SKM-1 (cell line): ENCODE measurements at regions not wholly inside any gene's neighbourhood (a gene's known extent, or its start where the extent isn't known, plus 50 kb on each side); places are given as distances from the start of the nearest gene placed in this dataset.

Source experiments
- DNase-seq: peaks from one replicate; lab custom pipeline; 2025; ENCODE audit not compliant: unreplicated experiment; lab: John Stamatoyannopoulos, UW

- no peak for DNase-seq
Measured at GRCh38 chr6:14934844-14935243, 311.0 kb upstream of the JARID2 start.

DNA sequence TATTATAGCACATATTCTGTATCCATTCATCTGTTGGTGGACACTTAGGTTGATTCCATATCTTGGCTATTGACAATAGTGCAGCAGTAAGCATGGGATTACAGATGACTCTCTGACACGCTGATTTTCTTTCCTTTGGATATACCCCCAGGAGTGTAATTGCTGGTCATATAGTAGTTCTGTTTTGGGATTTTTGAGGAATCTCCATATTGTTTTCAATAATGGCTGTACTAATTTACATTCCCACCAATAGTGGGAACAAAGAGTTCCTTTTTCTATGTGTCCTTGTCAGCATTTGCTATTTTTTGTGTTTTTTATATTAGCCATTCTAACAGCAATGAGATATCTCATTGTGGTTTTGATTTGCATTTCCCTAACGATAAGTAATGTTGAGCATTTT is 309.0 kb upstream of the JARID2 start:
- DNase-seq: no peak

DNA sequence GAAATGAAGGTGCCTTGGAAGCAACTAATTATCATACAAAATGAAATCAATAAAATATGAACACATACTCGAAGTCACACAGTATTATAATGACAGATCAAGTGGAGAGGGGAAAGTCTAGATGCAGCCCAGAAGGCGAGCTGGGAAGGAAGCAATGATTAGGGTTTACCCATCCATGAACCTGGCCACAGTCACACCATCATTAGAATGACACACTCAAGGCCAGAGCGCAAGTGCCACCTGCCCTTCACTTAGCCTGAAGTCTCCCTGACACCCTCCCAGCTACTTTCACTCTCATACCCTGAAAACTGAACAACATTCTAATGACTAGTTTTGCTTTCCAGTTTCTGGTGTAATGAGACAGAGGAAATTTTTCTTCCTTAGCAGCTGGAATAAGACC is 302.8 kb upstream of the JARID2 start:
- no peak for DNase-seq

GRCh38 chr6:14944593-14944992 is 301.3 kb upstream of the JARID2 start:
- no peak for DNase-seq

GRCh38 chr6:14945461-14946185 is 300.2 kb upstream of the JARID2 start:
- DNase-seq: no peak

- no peak for DNase-seq
Measured at GRCh38 chr6:14946753-14947152, 299.1 kb upstream of the JARID2 start.

GRCh38 chr6:14948586-14949245 is 297.2 kb upstream of the JARID2 start:
- DNase-seq: no peak

- no peak for DNase-seq
Measured at GRCh38 chr6:14950103-14950969, 295.5 kb upstream of the JARID2 start.

GRCh38 chr6:14950970-14951276 is 294.9 kb upstream of the JARID2 start:
- DNase-seq: no peak

DNA sequence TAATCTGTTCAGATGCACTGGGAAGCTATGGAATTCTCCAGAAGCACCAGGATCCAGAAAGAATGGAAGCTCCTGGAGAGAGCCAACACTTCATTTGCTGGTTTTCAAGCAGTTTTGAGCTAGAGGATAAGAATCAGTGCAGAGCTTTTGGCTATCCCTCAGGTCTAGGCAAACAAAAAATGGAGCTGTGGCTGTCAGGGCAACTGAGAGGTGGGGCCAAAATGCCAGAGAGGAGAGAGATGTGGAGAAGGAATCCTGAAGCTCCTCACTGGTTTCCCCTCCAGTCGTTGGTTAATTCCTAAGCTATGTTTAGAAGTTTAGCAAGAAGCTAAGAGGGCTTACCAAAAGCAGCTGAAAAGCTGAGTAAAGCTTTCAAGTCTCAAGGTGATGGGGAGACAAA is 294.2 kb upstream of the JARID2 start:
- DNase-seq: no peak

DNA sequence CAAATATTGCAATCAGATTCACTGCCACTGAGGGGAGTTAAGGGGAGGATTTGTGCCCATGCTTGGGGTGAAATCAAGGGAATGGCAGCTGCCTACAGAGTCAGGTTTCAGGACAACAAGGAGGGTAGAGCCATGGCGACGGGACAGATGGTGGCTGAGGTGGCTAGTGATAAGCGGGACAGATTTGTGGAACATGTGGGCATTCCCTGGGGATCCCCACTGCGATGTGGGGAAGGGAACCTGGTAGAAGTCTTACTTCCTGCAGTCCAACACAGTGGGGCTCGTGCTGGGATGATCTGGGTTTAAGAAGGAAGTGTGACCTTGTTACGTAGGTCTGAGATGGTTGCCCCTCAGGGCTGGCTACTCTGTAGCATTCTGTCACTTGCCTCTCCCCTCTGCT is 292.0 kb upstream of the JARID2 start:
- no peak for DNase-seq

DNA sequence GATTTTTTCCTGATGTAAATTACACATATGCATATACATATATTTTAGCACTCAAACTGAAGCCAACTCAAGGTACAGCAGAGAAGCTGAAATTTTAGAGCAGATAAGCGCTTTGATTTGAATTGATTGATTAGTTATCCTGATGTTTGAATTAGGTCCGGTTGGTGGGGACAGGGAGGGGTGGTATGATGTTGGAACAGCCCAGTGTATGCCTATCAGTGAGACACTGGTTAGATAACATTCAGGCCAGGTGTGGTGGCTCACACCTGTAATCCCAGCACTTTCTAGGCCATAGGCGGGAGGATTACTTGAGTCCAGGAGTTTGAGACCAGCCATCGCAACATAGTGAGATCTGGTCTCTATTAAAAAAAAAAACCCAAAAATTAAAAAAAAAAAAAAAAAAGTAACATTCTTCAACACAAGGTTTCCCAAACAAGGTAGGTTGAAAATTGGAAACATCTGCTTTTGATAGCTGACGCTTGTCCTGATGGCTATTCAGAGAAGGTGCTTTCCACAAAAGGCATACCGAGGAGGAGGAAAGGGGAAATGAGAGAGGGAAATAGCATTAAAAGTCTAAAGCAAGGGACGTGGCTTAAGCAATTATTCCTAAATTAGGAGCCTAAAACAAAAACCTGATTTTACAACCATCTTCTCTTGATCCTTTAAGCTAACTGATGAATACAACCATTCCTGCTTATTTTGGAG is 288.4 kb upstream of the JARID2 start:
- DNase-seq: no peak

- DNase-seq: no peak
Measured at GRCh38 chr6:14959324-14959885, 286.5 kb upstream of the JARID2 start.

DNA sequence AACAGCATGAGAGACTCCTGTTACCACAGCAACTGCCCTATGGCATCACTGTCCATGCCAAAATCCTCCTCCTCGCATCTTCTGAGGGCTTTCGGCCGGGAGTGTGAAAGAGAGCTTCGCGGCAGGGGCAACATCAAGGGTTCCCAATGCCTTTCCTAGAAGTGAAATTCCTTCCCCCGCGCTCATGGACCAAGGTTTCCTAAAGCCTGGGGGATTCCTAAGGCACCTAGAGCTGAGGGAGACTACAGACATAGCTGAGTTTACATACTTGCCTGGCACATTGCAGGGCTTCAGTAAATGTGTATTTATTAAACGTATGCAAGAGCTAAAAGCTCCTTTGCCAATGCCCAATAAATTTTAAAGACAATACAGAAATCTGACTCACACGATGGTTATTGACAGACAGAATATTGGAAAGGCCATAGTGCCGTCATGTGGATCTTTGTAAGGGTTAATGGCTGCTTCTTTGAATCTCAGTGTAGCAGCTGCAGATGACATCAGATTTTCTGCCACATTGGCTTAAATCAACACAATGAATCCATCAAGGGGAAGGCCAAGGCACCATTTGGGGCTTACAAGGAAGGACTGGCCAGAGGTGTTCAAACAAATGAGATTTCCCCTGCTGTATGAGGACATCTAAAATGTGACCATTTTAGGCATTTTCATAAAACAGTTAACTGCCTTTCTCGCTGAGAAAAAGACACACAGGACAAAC is 281.2 kb upstream of the JARID2 start:
- no peak for DNase-seq

GRCh38 chr6:14965424-14966075 is 280.3 kb upstream of the JARID2 start:
- no peak for DNase-seq

DNA sequence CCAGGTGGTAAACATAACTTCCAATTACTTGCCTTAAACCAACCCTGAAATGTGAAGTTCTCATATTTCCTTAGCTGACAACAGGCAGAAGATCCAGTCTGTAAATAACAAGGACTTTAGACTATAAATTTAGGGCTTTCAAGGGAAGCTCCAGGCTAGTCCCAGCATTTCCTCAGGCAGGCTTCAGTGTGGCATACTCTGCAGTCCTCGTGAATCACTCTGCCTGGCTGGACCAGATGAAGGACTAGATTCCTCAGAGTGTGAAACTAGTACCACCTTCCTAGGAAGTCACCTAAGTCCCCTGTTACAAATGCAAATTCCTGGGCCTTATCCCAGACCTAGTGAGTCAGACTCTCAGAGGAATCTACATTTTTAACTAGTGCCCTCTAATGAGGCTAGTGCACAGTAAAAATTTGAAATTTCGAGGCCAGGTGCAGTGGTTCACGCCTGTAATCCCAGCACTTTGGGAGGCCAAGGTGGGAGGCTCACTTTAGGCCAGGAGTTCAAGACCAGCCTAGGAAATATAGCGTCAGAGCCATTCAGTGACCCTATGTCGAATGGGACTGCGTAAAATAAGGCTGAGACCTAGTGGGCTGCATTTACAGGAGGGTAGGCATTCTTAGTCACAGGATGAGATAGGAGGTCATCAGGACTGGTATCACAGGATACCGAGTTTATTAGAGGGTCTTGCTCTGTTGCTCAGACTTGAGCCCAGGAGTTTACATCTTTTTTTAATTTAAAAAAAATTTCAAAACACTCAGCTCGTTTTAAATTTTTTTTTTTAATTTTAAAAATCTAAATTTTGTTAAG is 279.6 kb upstream of the JARID2 start:
- no peak for DNase-seq

- DNase-seq: no peak
Measured at GRCh38 chr6:14966906-14967711, 278.8 kb upstream of the JARID2 start.

DNA sequence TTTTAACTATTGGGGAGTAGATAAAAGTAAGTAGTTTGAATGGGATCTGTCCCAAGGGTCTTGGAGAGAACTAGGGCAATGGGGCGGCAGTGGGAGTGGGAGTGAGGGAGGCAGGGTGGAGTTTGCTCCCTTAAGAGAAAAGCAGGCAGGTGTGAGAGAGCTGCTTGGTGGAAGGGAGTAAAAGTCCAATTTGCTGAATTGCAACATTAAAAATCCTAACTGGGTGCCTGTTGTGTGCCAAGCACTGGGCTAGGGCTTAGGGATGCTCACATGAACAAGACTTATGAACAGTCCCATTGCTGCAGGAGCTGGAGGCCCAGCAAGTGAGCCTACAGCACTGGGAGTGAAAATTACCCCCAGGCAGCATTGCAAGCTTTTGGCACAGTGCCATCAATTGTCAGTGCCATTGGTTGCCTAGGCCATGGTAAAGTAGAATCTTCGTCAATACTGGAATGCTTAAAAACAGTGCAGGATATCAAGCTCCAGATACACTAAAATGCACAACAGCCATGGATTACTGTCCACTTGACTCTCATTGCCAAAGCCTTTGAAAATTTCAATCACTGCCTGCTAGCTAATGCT is 277.7 kb upstream of the JARID2 start:
- no peak for DNase-seq
